Hepatocyte (in vitro differentiated cells): ENCODE measurements at regions not wholly inside any gene's neighbourhood (a gene's known extent, or its start where the extent isn't known, plus 50 kb on each side); places are given as distances from the start of the nearest gene placed in this dataset.

Experiments
- DNase-seq: peaks from one replicate; pipeline ENCODE4 v3.0.0-alpha.2; 2016; ENCODE audit warnings: low spot score
- H2AFZ ChIP-seq: fragments of 200-600 bp; sonication (generic); 2 replicates; pipeline ENCODE4 v1.6.0; 2016; ENCODE audit warnings: antibody characterized with exemption, mild to moderate bottlenecking
- H3K27ac ChIP-seq: fragments of 200-600 bp; sonication (generic); 2 replicates; pipeline ENCODE4 v1.5.1; 2016; ENCODE audit warnings: mild to moderate bottlenecking
- H3K27me3 ChIP-seq: fragments of 200-600 bp; sonication (generic); 2 replicates; pipeline ENCODE4 v1.6.1; 2016
- H3K36me3 ChIP-seq: fragments of 200-600 bp; sonication (generic); replicated peaks from 2 replicates; pipeline ENCODE4 v1.5.1; 2016; ENCODE audit warnings: low read depth; ENCODE audit not compliant: insufficient read depth
- H3K4me1 ChIP-seq: fragments of 200-600 bp; sonication (generic); 2 replicates; pipeline ENCODE4 v1.5.1; 2016; ENCODE audit warnings: mild to moderate bottlenecking, moderate library complexity; ENCODE audit not compliant: insufficient read depth
- H3K4me2 ChIP-seq: fragments of 200-600 bp; sonication (generic); 2 replicates; pipeline ENCODE4 v1.6.0; 2016
- H3K4me3 ChIP-seq: fragments of 200-600 bp; sonication (generic); 2 replicates; pipeline ENCODE4 v1.5.1; 2016; ENCODE audit warnings: mild to moderate bottlenecking
- H3K79me2 ChIP-seq: fragments of 200-600 bp; sonication (generic); 2 replicates; pipeline ENCODE4 v1.6.0; 2017; ENCODE audit warnings: mild to moderate bottlenecking
- H3K9me2 ChIP-seq: fragments of 200-600 bp; sonication (generic); replicated peaks from 2 replicates; pipeline ENCODE4 v1.6.0; 2017; ENCODE audit warnings: mild to moderate bottlenecking; ENCODE audit not compliant: insufficient read depth
- H3K9me3 ChIP-seq: fragments of 200-600 bp; sonication (generic); 2 replicates; pipeline ENCODE4 v1.5.1; 2016; ENCODE audit warnings: low read depth, mild to moderate bottlenecking
- H4K20me1 ChIP-seq: fragments of 200-600 bp; sonication (generic); 2 replicates; pipeline ENCODE4 v1.6.0; 2016; ENCODE audit warnings: mild to moderate bottlenecking; ENCODE audit not compliant: insufficient read depth, poor library complexity, severe bottlenecking
- CTCF ChIP-seq: fragments of 200-600 bp; sonication (generic); IDR thresholded peaks from 2 replicates; pipeline ENCODE4 v1.5.1; 2016; ENCODE audit warnings: antibody characterized with exemption, mild to moderate bottlenecking; ENCODE audit not compliant: poor library complexity
- EZH2 ChIP-seq: fragments of 200-600 bp; sonication (generic); IDR thresholded peaks from 2 replicates; pipeline ENCODE4 v1.6.1; 2016; ENCODE audit warnings: antibody characterized with exemption, mild to moderate bottlenecking, borderline replicate concordance
- EZH2phosphoT487 ChIP-seq: fragments of 200-600 bp; sonication (generic); IDR thresholded peaks from one replicate; pipeline ENCODE4 v1.6.1; 2018; ENCODE audit warnings: antibody characterized with exemption, mild to moderate bottlenecking, low read depth, moderate library complexity; ENCODE audit not compliant: unreplicated experiment, severe bottlenecking
- WGBS: methylation state at CpG from one replicate; pipeline ENCODE4 v1.1.6; 2016; ENCODE audit warnings: low lambda C conversion rate; ENCODE audit errors: missing lambda C conversion rate; 5-methylcytosine and 5-hydroxymethylcytosine counted together

- WGBS, result 94% methylated on average over 6 of the region's 6 CpGs
- no peak for DNase-seq
- H3K9me3 ChIP-seq, result no peaks in the 10 kb centered on the region
- peaks cover 4% of the 10 kb centered on the region for H3K27me3 ChIP-seq
- no peaks in the 10 kb centered on the region for H3K36me3 ChIP-seq
- no peak overlapping the region for H3K4me2 ChIP-seq
- H3K79me2 ChIP-seq, result no peaks in the 10 kb centered on the region
- TF ChIP-seq CTCF (no peak), EZH2 (no peak), EZH2phosphoT487 (no peak)
- no peak overlapping the region for H2AFZ ChIP-seq
- no peaks in the 10 kb centered on the region for H3K4me1 ChIP-seq
- no peak overlapping the region for H3K27ac ChIP-seq
- H3K9me2 ChIP-seq, result no peaks in the 10 kb centered on the region
- no peak overlapping the region for H3K4me3 ChIP-seq
- H4K20me1 ChIP-seq, result no peaks in the 10 kb centered on the region
These were observed 74.1 kb upstream of the GATA2 start for GRCh38 chr3:128567141-128567540.

GRCh38 chr3:128563439-128563838, 70.4 kb upstream of the GATA2 start:
- no peak overlapping the region for H3K4me2 ChIP-seq
- no peak overlapping the region for H2AFZ ChIP-seq
- DNase-seq, result no peak
- H3K9me3 ChIP-seq, result no peaks in the 10 kb centered on the region
- no peaks in the 10 kb centered on the region for H3K4me1 ChIP-seq
- no peak overlapping the region for H3K27ac ChIP-seq
- H3K4me3 ChIP-seq, result no peak overlapping the region
- peaks cover 4% of the 10 kb centered on the region for H3K27me3 ChIP-seq
- TF ChIP-seq CTCF, result no peak
- no peak for TF ChIP-seq EZH2
- TF ChIP-seq EZH2phosphoT487, result no peak
- no peaks in the 10 kb centered on the region for H4K20me1 ChIP-seq
- H3K36me3 ChIP-seq, result no peaks in the 10 kb centered on the region
- 78% methylated on average over 7 of the region's 7 CpGs for WGBS
- H3K79me2 ChIP-seq, result no peaks in the 10 kb centered on the region
- no peaks in the 10 kb centered on the region for H3K9me2 ChIP-seq

- H3K4me2 ChIP-seq, result no peak overlapping the region
- TF ChIP-seq EZH2, result no peak
These were observed 68.5 kb upstream of the GATA2 start for GRCh38 chr3:128561504-128561903.

GRCh38 chr3:128560768-128561167, 67.8 kb upstream of the GATA2 start:
- no peaks in the 10 kb centered on the region for H3K9me2 ChIP-seq
- no peak overlapping the region for H3K4me3 ChIP-seq
- peaks cover 13% of the 10 kb centered on the region for H3K27me3 ChIP-seq
- H2AFZ ChIP-seq, result no peak overlapping the region
- H3K4me2 ChIP-seq, result no peak overlapping the region
- H4K20me1 ChIP-seq, result no peaks in the 10 kb centered on the region
- no peak for DNase-seq
- no peaks in the 10 kb centered on the region for H3K79me2 ChIP-seq
- H3K9me3 ChIP-seq, result no peaks in the 10 kb centered on the region
- 95% methylated on average over 12 of the region's 12 CpGs for WGBS
- H3K4me1 ChIP-seq, result no peaks in the 10 kb centered on the region
- H3K27ac ChIP-seq, result no peak overlapping the region
- TF ChIP-seq EZH2phosphoT487 (no peak), EZH2 (no peak), CTCF (no peak)
- no peaks in the 10 kb centered on the region for H3K36me3 ChIP-seq

More at GRCh38 chr3:128561504-128561903, 68.5 kb upstream of the GATA2 start:
- no peak overlapping the region for H2AFZ ChIP-seq
- H3K27me3 ChIP-seq, result peaks cover 7% of the 10 kb centered on the region
- no peak for DNase-seq
- 82% methylated on average over 2 of the region's 2 CpGs for whole genome bisulfite sequencing
- no peaks in the 10 kb centered on the region for H3K9me2 ChIP-seq
- no peaks in the 10 kb centered on the region for H3K79me2 ChIP-seq
- no peak overlapping the region for H3K4me3 ChIP-seq
- H3K9me3 ChIP-seq, result no peaks in the 10 kb centered on the region
- no peaks in the 10 kb centered on the region for H3K36me3 ChIP-seq
- no peaks in the 10 kb centered on the region for H4K20me1 ChIP-seq
- H3K27ac ChIP-seq, result no peak overlapping the region
- no peaks in the 10 kb centered on the region for H3K4me1 ChIP-seq
